GM23338 (cell line): ENCODE measurements at regions not wholly inside any gene's neighbourhood (a gene's known extent, or its start where the extent isn't known, plus 50 kb on each side); places are given as distances from the start of the nearest gene placed in this dataset.

Source experiments
- ATAC-seq: fragments of 200-7000 bp; cut with Tn5 transposase; 3 replicates; pipeline ENCODE4 v1.9.1; 2020
- DNase-seq: peaks from one replicate; pipeline ENCODE4 v3.0.0-alpha.2; 2015; ENCODE audit warnings: low spot score
- H2AFZ ChIP-seq: fragments of 200-600 bp; sonication (generic); 2 replicates; pipeline ENCODE4 v1.8.0; 2016; ENCODE audit warnings: antibody characterized with exemption, mild to moderate bottlenecking, moderate library complexity
- H3F3A ChIP-seq: fragments of 200-600 bp; sonication (generic); replicated peaks from 2 replicates; pipeline ENCODE4 v1.8.0; 2017; ENCODE audit warnings: antibody characterized with exemption, mixed run types, low read depth
- H3K27ac ChIP-seq: fragments of 200-600 bp; sonication (generic); 2 replicates; pipeline ENCODE4 v1.6.1; 2016; ENCODE audit warnings: low read depth
- H3K27me3 ChIP-seq: fragments of 200-600 bp; sonication (generic); 2 replicates; pipeline ENCODE4 v1.8.0; 2016; ENCODE audit warnings: mild to moderate bottlenecking, mixed run types, moderate library complexity; ENCODE audit not compliant: insufficient read depth
- H3K36me3 ChIP-seq: fragments of 200-600 bp; sonication (generic); 2 replicates; pipeline ENCODE4 v1.8.0; 2016; ENCODE audit warnings: mild to moderate bottlenecking; ENCODE audit not compliant: insufficient read depth
- H3K4me1 ChIP-seq: fragments of 200-600 bp; sonication (generic); 2 replicates; pipeline ENCODE4 v1.8.0; 2016; ENCODE audit warnings: mild to moderate bottlenecking, moderate library complexity; ENCODE audit not compliant: insufficient read depth
- H3K4me2 ChIP-seq: fragments of 200-600 bp; sonication (generic); 2 replicates; pipeline ENCODE4 v1.7.1; 2017; ENCODE audit warnings: mixed run types
- H3K4me3 ChIP-seq: fragments of 200-600 bp; sonication (generic); 2 replicates; pipeline ENCODE4 v1.6.1; 2016; ENCODE audit warnings: mixed run types
- H3K79me2 ChIP-seq: fragments of 200-600 bp; sonication (generic); replicated peaks from 2 replicates; pipeline ENCODE4 v1.8.0; 2017; ENCODE audit warnings: mild to moderate bottlenecking; ENCODE audit not compliant: insufficient read depth
- H3K9me2 ChIP-seq: fragments of 200-600 bp; sonication (generic); 2 replicates; pipeline ENCODE4 v1.8.0; 2017; ENCODE audit not compliant: insufficient read depth
- H4K20me1 ChIP-seq: fragments of 200-600 bp; sonication (generic); replicated peaks from 2 replicates; pipeline ENCODE4 v1.8.0; 2017; ENCODE audit warnings: mild to moderate bottlenecking; ENCODE audit not compliant: insufficient read depth
- H3K27ac Mint-ChIP-seq: 2 replicates; pipeline ENCODE4 v1.8.0; 2020; ENCODE audit warnings: inconsistent platforms, mild to moderate bottlenecking, moderate library complexity, mixed read lengths
- H3K27me3 Mint-ChIP-seq: 3 replicates; pipeline ENCODE4 v1.8.0; 2022; ENCODE audit warnings: low read depth, mild to moderate bottlenecking, moderate library complexity, mixed read lengths, inconsistent platforms; ENCODE audit not compliant: insufficient read depth, poor library complexity
- H3K36me3 Mint-ChIP-seq: 3 replicates; pipeline ENCODE4 v1.8.0; 2021; ENCODE audit warnings: low read depth, mild to moderate bottlenecking, inconsistent platforms, moderate library complexity, mixed read lengths
- H3K4me1 Mint-ChIP-seq: 3 replicates; pipeline ENCODE4 v1.8.0; 2020; ENCODE audit warnings: mild to moderate bottlenecking, inconsistent platforms, mixed read lengths
- H3K4me3 Mint-ChIP-seq: 3 replicates; pipeline ENCODE4 v1.8.0; 2021; ENCODE audit warnings: moderate library complexity, mild to moderate bottlenecking, inconsistent platforms, mixed read lengths
- H3K9me3 Mint-ChIP-seq: 3 replicates; pipeline ENCODE4 v1.8.0; 2020; ENCODE audit warnings: moderate library complexity, mild to moderate bottlenecking, inconsistent platforms, mixed read lengths
- ETS1 ChIP-seq: IDR thresholded peaks from 2 replicates; pipeline ENCODE4 v1.6.1; 2016; ENCODE audit warnings: antibody characterized with exemption
- EZH2 ChIP-seq: fragments of 200-600 bp; sonication (generic); IDR thresholded peaks from one replicate; pipeline ENCODE4 v1.8.0; 2017; ENCODE audit warnings: antibody characterized with exemption, mild to moderate bottlenecking, low read depth; ENCODE audit not compliant: unreplicated experiment
- EZH2phosphoT487 ChIP-seq: fragments of 200-600 bp; sonication (generic); IDR thresholded peaks from one replicate; pipeline ENCODE4 v1.8.1; 2018; ENCODE audit warnings: antibody characterized with exemption; ENCODE audit not compliant: unreplicated experiment
- JUNB ChIP-seq: IDR thresholded peaks from one replicate; pipeline ENCODE4 v1.6.1; 2016; ENCODE audit warnings: antibody characterized with exemption; ENCODE audit not compliant: unreplicated experiment
- NANOG ChIP-seq: IDR thresholded peaks from 2 replicates; pipeline ENCODE4 v1.6.1; 2016; ENCODE audit warnings: antibody characterized with exemption, borderline replicate concordance
- POLR2AphosphoS5 ChIP-seq: IDR thresholded peaks from 2 replicates; pipeline ENCODE4 v1.6.1; 2016; ENCODE audit warnings: antibody characterized with exemption, low read depth
- STAT1 ChIP-seq: IDR thresholded peaks from one replicate; pipeline ENCODE4 v1.6.1; 2016; ENCODE audit warnings: antibody characterized with exemption; ENCODE audit not compliant: unreplicated experiment
- ZNF114 ChIP-seq: fragments of 250-450 bp; sonication (Bioruptor Pico); IDR thresholded peaks from 2 replicates; pipeline ENCODE4 v1.5.0; 2020; ENCODE audit warnings: mild to moderate bottlenecking, moderate library complexity
- ZNF331 ChIP-seq: fragments of 250-450 bp; sonication (Bioruptor Pico); IDR thresholded peaks from 2 replicates; pipeline ENCODE4 v1.5.0; 2020; ENCODE audit warnings: low read depth, mild to moderate bottlenecking, moderate library complexity
- ZNF462 ChIP-seq: fragments of 250-450 bp; sonication (Bioruptor Pico); IDR thresholded peaks from 2 replicates; pipeline ENCODE4 v1.5.0; 2020; ENCODE audit warnings: mild to moderate bottlenecking, moderate library complexity

- Histone ChIP-seq H3K36me3 (no peaks in the 10 kb centered on the region), H3K79me2 (no peaks in the 10 kb centered on the region), H4K20me1 (no peaks in the 10 kb centered on the region), H3K9me2 (no peaks in the 10 kb centered on the region; the same call in none of the 2 replicates), H3F3A (no peaks in the 10 kb centered on the region), H3K27ac (no peak overlapping the region), H3K4me1 (no peaks in the 10 kb centered on the region), H3K4me3 (no peak overlapping the region), H3K27me3 (no peaks in the 10 kb centered on the region), H2AFZ (no peak overlapping the region), H3K4me2 (no peak overlapping the region)
- Mint-ChIP-seq H3K9me3 (no peaks in the 10 kb centered on the region; the same call in 1 of the 3 replicates), H3K4me1 (peaks cover 7% of the 10 kb centered on the region; the same call in 1 of the 3 replicates), H3K27me3 (peaks cover 3% of the 10 kb centered on the region), H3K36me3 (no peaks in the 10 kb centered on the region), H3K4me3 (no peak overlapping the region), H3K27ac (no peak overlapping the region)
- DNase-seq (no peak), ATAC-seq (no peak)
- no peak for TF ChIP-seq EZH2phosphoT487
- no peak for TF ChIP-seq ZNF114 (CRISPR knock-in tag)
- no peak for TF ChIP-seq JUNB
- no peak for TF ChIP-seq EZH2
- no peak for TF ChIP-seq STAT1
- no peak for TF ChIP-seq ZNF462 (CRISPR knock-in tag)
- TF ChIP-seq NANOG: no peak
- no peak for TF ChIP-seq POLR2AphosphoS5
- TF ChIP-seq ZNF331: no peak
- no peak for TF ChIP-seq ETS1
Measured at GRCh38 chr20:51287628-51288413, 254.7 kb downstream of the NFATC2 start.
